HT-29 (cell line): ENCODE measurements at regions not wholly inside any gene's neighbourhood (a gene's known extent, or its start where the extent isn't known, plus 50 kb on each side); places are given as distances from the start of the nearest gene placed in this dataset.

Experiments used
- small RNA-seq: library from RNA; depleted of rRNA; stranded (forward); fragments of <200 nt; gene quantifications from one replicate; pipeline ENCODE3, GENCODE V24; 2014

Small RNA genes lying in the stretch of these regions (small RNA-seq; reads per million reads assigned to genes)
- gene RNY4P16: 0.36 reads per million
